GM23338 (cell line): ENCODE measurements at regions not wholly inside any gene's neighbourhood (a gene's known extent, or its start where the extent isn't known, plus 50 kb on each side); places are given as distances from the start of the nearest gene placed in this dataset.

Source experiments
- ATAC-seq: fragments of 200-7000 bp; cut with Tn5 transposase; 3 replicates; pipeline ENCODE4 v1.9.1; 2020
- DNase-seq: peaks from one replicate; pipeline ENCODE4 v3.0.0-alpha.2; 2015; ENCODE audit warnings: low spot score
- H2AFZ ChIP-seq: fragments of 200-600 bp; sonication (generic); 2 replicates; pipeline ENCODE4 v1.8.0; 2016; ENCODE audit warnings: antibody characterized with exemption, mild to moderate bottlenecking, moderate library complexity
- H3F3A ChIP-seq: fragments of 200-600 bp; sonication (generic); replicated peaks from 2 replicates; pipeline ENCODE4 v1.8.0; 2017; ENCODE audit warnings: antibody characterized with exemption, mixed run types, low read depth
- H3K27ac ChIP-seq: fragments of 200-600 bp; sonication (generic); 2 replicates; pipeline ENCODE4 v1.6.1; 2016; ENCODE audit warnings: low read depth
- H3K27me3 ChIP-seq: fragments of 200-600 bp; sonication (generic); 2 replicates; pipeline ENCODE4 v1.8.0; 2016; ENCODE audit warnings: mild to moderate bottlenecking, mixed run types, moderate library complexity; ENCODE audit not compliant: insufficient read depth
- H3K36me3 ChIP-seq: fragments of 200-600 bp; sonication (generic); 2 replicates; pipeline ENCODE4 v1.8.0; 2016; ENCODE audit warnings: mild to moderate bottlenecking; ENCODE audit not compliant: insufficient read depth
- H3K4me1 ChIP-seq: fragments of 200-600 bp; sonication (generic); 2 replicates; pipeline ENCODE4 v1.8.0; 2016; ENCODE audit warnings: mild to moderate bottlenecking, moderate library complexity; ENCODE audit not compliant: insufficient read depth
- H3K4me2 ChIP-seq: fragments of 200-600 bp; sonication (generic); 2 replicates; pipeline ENCODE4 v1.7.1; 2017; ENCODE audit warnings: mixed run types
- H3K4me3 ChIP-seq: fragments of 200-600 bp; sonication (generic); 2 replicates; pipeline ENCODE4 v1.6.1; 2016; ENCODE audit warnings: mixed run types
- H3K79me2 ChIP-seq: fragments of 200-600 bp; sonication (generic); replicated peaks from 2 replicates; pipeline ENCODE4 v1.8.0; 2017; ENCODE audit warnings: mild to moderate bottlenecking; ENCODE audit not compliant: insufficient read depth
- H3K9me2 ChIP-seq: fragments of 200-600 bp; sonication (generic); 2 replicates; pipeline ENCODE4 v1.8.0; 2017; ENCODE audit not compliant: insufficient read depth
- H4K20me1 ChIP-seq: fragments of 200-600 bp; sonication (generic); replicated peaks from 2 replicates; pipeline ENCODE4 v1.8.0; 2017; ENCODE audit warnings: mild to moderate bottlenecking; ENCODE audit not compliant: insufficient read depth
- H3K27ac Mint-ChIP-seq: 2 replicates; pipeline ENCODE4 v1.8.0; 2020; ENCODE audit warnings: inconsistent platforms, mild to moderate bottlenecking, moderate library complexity, mixed read lengths
- H3K27me3 Mint-ChIP-seq: 3 replicates; pipeline ENCODE4 v1.8.0; 2022; ENCODE audit warnings: low read depth, mild to moderate bottlenecking, moderate library complexity, mixed read lengths, inconsistent platforms; ENCODE audit not compliant: insufficient read depth, poor library complexity
- H3K36me3 Mint-ChIP-seq: 3 replicates; pipeline ENCODE4 v1.8.0; 2021; ENCODE audit warnings: low read depth, mild to moderate bottlenecking, inconsistent platforms, moderate library complexity, mixed read lengths
- H3K4me1 Mint-ChIP-seq: 3 replicates; pipeline ENCODE4 v1.8.0; 2020; ENCODE audit warnings: mild to moderate bottlenecking, inconsistent platforms, mixed read lengths
- H3K4me3 Mint-ChIP-seq: 3 replicates; pipeline ENCODE4 v1.8.0; 2021; ENCODE audit warnings: moderate library complexity, mild to moderate bottlenecking, inconsistent platforms, mixed read lengths
- H3K9me3 Mint-ChIP-seq: 3 replicates; pipeline ENCODE4 v1.8.0; 2020; ENCODE audit warnings: moderate library complexity, mild to moderate bottlenecking, inconsistent platforms, mixed read lengths
- CREB1 ChIP-seq: fragments of 250-450 bp; sonication (Bioruptor Pico); IDR thresholded peaks from 2 replicates; pipeline ENCODE4 v1.5.0; 2020; ENCODE audit warnings: low read depth, mild to moderate bottlenecking, moderate library complexity
- CTCF ChIP-seq, 2 experiments: fragments of 200-600 bp in 1 of 2; sonication (generic) in 1 of 2; conservative IDR thresholded peaks; 2 replicates each; pipeline versions ENCODE4 v1.5.1 to v1.6.1; 2016 to 2017; ENCODE audit warnings: antibody characterized with exemption in 2 of 2, low read depth in 2 of 2, mild to moderate bottlenecking in 2 of 2, moderate library complexity in 1 of 2
- EZH2 ChIP-seq: fragments of 200-600 bp; sonication (generic); IDR thresholded peaks from one replicate; pipeline ENCODE4 v1.8.0; 2017; ENCODE audit warnings: antibody characterized with exemption, mild to moderate bottlenecking, low read depth; ENCODE audit not compliant: unreplicated experiment
- JUNB ChIP-seq: IDR thresholded peaks from one replicate; pipeline ENCODE4 v1.6.1; 2016; ENCODE audit warnings: antibody characterized with exemption; ENCODE audit not compliant: unreplicated experiment
- NANOG ChIP-seq: IDR thresholded peaks from 2 replicates; pipeline ENCODE4 v1.6.1; 2016; ENCODE audit warnings: antibody characterized with exemption, borderline replicate concordance
- POLR2AphosphoS5 ChIP-seq: IDR thresholded peaks from 2 replicates; pipeline ENCODE4 v1.6.1; 2016; ENCODE audit warnings: antibody characterized with exemption, low read depth
- STAT1 ChIP-seq: IDR thresholded peaks from one replicate; pipeline ENCODE4 v1.6.1; 2016; ENCODE audit warnings: antibody characterized with exemption; ENCODE audit not compliant: unreplicated experiment
- ZNF114 ChIP-seq: fragments of 250-450 bp; sonication (Bioruptor Pico); IDR thresholded peaks from 2 replicates; pipeline ENCODE4 v1.5.0; 2020; ENCODE audit warnings: mild to moderate bottlenecking, moderate library complexity
- ZNF331 ChIP-seq: fragments of 250-450 bp; sonication (Bioruptor Pico); IDR thresholded peaks from 2 replicates; pipeline ENCODE4 v1.5.0; 2020; ENCODE audit warnings: low read depth, mild to moderate bottlenecking, moderate library complexity
- TF ChIP-seq, protein P1 (sequence below): fragments of 250-450 bp; sonication (Bioruptor Pico); IDR thresholded peaks from 2 replicates; pipeline ENCODE4 v1.5.0; 2020; ENCODE audit warnings: mild to moderate bottlenecking, moderate library complexity
- TF ChIP-seq, protein P2 (sequence below): IDR thresholded peaks from one replicate; pipeline ENCODE4 v1.6.1; 2018; ENCODE audit warnings: antibody characterized with exemption; ENCODE audit not compliant: unreplicated experiment

- TF ChIP-seq, protein P1, sequence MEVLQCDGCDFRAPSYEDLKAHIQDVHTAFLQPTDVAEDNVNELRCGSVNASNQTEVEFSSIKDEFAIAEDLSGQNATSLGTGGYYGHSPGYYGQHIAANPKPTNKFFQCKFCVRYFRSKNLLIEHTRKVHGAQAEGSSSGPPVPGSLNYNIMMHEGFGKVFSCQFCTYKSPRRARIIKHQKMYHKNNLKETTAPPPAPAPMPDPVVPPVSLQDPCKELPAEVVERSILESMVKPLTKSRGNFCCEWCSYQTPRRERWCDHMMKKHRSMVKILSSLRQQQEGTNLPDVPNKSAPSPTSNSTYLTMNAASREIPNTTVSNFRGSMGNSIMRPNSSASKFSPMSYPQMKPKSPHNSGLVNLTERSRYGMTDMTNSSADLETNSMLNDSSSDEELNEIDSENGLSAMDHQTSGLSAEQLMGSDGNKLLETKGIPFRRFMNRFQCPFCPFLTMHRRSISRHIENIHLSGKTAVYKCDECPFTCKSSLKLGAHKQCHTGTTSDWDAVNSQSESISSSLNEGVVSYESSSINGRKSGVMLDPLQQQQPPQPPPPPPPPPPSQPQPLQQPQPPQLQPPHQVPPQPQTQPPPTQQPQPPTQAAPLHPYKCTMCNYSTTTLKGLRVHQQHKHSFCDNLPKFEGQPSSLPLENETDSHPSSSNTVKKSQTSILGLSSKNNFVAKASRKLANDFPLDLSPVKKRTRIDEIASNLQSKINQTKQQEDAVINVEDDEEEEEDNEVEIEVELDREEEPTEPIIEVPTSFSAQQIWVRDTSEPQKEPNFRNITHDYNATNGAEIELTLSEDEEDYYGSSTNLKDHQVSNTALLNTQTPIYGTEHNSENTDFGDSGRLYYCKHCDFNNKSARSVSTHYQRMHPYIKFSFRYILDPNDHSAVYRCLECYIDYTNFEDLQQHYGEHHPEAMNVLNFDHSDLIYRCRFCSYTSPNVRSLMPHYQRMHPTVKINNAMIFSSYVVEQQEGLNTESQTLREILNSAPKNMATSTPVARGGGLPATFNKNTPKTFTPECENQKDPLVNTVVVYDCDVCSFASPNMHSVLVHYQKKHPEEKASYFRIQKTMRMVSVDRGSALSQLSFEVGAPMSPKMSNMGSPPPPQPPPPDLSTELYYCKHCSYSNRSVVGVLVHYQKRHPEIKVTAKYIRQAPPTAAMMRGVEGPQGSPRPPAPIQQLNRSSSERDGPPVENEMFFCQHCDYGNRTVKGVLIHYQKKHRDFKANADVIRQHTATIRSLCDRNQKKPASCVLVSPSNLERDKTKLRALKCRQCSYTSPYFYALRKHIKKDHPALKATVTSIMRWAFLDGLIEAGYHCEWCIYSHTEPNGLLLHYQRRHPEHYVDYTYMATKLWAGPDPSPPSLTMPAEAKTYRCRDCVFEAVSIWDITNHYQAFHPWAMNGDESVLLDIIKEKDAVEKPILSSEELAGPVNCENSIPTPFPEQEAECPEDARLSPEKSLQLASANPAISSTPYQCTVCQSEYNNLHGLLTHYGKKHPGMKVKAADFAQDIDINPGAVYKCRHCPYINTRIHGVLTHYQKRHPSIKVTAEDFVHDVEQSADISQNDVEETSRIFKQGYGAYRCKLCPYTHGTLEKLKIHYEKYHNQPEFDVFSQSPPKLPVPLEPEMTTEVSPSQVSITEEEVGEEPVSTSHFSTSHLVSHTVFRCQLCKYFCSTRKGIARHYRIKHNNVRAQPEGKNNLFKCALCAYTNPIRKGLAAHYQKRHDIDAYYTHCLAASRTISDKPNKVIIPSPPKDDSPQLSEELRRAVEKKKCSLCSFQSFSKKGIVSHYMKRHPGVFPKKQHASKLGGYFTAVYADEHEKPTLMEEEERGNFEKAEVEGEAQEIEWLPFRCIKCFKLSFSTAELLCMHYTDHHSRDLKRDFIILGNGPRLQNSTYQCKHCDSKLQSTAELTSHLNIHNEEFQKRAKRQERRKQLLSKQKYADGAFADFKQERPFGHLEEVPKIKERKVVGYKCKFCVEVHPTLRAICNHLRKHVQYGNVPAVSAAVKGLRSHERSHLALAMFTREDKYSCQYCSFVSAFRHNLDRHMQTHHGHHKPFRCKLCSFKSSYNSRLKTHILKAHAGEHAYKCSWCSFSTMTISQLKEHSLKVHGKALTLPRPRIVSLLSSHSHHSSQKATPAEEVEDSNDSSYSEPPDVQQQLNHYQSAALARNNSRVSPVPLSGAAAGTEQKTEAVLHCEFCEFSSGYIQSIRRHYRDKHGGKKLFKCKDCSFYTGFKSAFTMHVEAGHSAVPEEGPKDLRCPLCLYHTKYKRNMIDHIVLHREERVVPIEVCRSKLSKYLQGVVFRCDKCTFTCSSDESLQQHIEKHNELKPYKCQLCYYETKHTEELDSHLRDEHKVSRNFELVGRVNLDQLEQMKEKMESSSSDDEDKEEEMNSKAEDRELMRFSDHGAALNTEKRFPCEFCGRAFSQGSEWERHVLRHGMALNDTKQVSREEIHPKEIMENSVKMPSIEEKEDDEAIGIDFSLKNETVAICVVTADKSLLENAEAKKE (CRISPR knock-in tag) = no peak
- TF ChIP-seq JUNB = no peak
- TF ChIP-seq NANOG = no peak
- no peak for TF ChIP-seq POLR2AphosphoS5
- no peak for TF ChIP-seq ZNF331 (CRISPR knock-in tag)
- no peak for TF ChIP-seq CREB1 (CRISPR knock-in tag)
- no peak for TF ChIP-seq CTCF (conservative IDR thresholded peaks at IDR 0.05; ENCODE audit: low read depth in 2 of 2)
Measured at GRCh38 chr3:182094321-182094720, 382.6 kb downstream of the SOX2 start (continued).

DNA sequence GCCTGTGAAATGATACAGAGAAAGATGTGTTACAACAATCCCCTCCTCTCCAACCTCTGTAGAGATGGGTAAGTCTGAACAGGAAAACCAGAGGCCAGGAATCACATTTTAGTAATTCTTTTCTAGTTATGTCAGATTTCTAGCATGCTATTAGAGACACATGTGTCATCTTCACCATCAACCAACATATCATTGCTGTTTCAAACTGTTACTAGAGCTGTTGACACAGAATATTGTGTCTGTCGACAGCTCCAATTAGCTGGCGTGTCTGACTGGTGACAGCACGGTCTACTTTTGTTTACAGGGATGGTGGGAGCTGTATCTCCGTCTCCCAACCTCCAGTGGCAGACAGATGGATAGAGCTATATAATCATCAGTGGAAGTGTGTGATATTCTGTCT is 393.2 kb downstream of the SOX2 start:
- no peaks in the 10 kb centered on the region for H3K27me3 Mint-ChIP-seq
- no peaks in the 10 kb centered on the region for H3K79me2 ChIP-seq
- H3K4me3 Mint-ChIP-seq = no peak overlapping the region
- H3K4me3 ChIP-seq = no peak overlapping the region
- H3K4me1 ChIP-seq = no peaks in the 10 kb centered on the region
- H4K20me1 ChIP-seq = no peaks in the 10 kb centered on the region
- H2AFZ ChIP-seq = no peak overlapping the region
- no peak overlapping the region for H3K27ac Mint-ChIP-seq
- no peaks in the 10 kb centered on the region for H3K9me2 ChIP-seq
- no peak overlapping the region for H3K27ac ChIP-seq
- no peak overlapping the region for H3K4me2 ChIP-seq
- no peaks in the 10 kb centered on the region for H3F3A ChIP-seq
- peaks cover 20% of the 10 kb centered on the region for H3K9me3 Mint-ChIP-seq
- no peak for DNase-seq
- peaks cover 4% of the 10 kb centered on the region; the same call in 1 of the 2 replicates for H3K36me3 ChIP-seq
- no peaks in the 10 kb centered on the region for H3K27me3 ChIP-seq
- no peaks in the 10 kb centered on the region for H3K4me1 Mint-ChIP-seq
- no peak for ATAC-seq
- peaks cover 14% of the 10 kb centered on the region for H3K36me3 Mint-ChIP-seq
- no peak for TF ChIP-seq CTCF (conservative IDR thresholded peaks at IDR 0.05; ENCODE audit: low read depth in 2 of 2)
- TF ChIP-seq ZNF114 (CRISPR knock-in tag) = no peak
- no peak for TF ChIP-seq STAT1
- no peak for TF ChIP-seq EZH2
- TF ChIP-seq, protein P2, sequence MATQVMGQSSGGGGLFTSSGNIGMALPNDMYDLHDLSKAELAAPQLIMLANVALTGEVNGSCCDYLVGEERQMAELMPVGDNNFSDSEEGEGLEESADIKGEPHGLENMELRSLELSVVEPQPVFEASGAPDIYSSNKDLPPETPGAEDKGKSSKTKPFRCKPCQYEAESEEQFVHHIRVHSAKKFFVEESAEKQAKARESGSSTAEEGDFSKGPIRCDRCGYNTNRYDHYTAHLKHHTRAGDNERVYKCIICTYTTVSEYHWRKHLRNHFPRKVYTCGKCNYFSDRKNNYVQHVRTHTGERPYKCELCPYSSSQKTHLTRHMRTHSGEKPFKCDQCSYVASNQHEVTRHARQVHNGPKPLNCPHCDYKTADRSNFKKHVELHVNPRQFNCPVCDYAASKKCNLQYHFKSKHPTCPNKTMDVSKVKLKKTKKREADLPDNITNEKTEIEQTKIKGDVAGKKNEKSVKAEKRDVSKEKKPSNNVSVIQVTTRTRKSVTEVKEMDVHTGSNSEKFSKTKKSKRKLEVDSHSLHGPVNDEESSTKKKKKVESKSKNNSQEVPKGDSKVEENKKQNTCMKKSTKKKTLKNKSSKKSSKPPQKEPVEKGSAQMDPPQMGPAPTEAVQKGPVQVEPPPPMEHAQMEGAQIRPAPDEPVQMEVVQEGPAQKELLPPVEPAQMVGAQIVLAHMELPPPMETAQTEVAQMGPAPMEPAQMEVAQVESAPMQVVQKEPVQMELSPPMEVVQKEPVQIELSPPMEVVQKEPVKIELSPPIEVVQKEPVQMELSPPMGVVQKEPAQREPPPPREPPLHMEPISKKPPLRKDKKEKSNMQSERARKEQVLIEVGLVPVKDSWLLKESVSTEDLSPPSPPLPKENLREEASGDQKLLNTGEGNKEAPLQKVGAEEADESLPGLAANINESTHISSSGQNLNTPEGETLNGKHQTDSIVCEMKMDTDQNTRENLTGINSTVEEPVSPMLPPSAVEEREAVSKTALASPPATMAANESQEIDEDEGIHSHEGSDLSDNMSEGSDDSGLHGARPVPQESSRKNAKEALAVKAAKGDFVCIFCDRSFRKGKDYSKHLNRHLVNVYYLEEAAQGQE = no peak
- TF ChIP-seq ZNF331 (CRISPR knock-in tag) = no peak
- TF ChIP-seq CREB1 (CRISPR knock-in tag) = no peak
